Fibroblast of mammary gland (primary cell): ENCODE measurements at regions not wholly inside any gene's neighbourhood (a gene's known extent, or its start where the extent isn't known, plus 50 kb on each side); places are given as distances from the start of the nearest gene placed in this dataset.
A peak's percentile ranks its signal among the peaks of the same experiment; 100 is the strongest.

Experiments used
- DNase-seq: peaks from one replicate; pipeline ENCODE4 v3.0.0-alpha.2; 2010; ENCODE audit warnings: low read depth
- H3K4me3 ChIP-seq: 2 replicates; pipeline ENCODE4 v1.5.1; 2011; ENCODE audit warnings: low read depth, mild to moderate bottlenecking, low read length, moderate library complexity; ENCODE audit not compliant: control insufficient read depth
- CTCF ChIP-seq: conservative IDR thresholded peaks from 2 replicates; pipeline ENCODE4 v1.5.1; 2011; ENCODE audit warnings: low read depth, low read length, inconsistent platforms; ENCODE audit not compliant: control insufficient read depth, insufficient read depth

- TF ChIP-seq CTCF = no peak
- H3K4me3 ChIP-seq = no peak overlapping the region
- no peak for DNase-seq
Measured at GRCh38 chr2:215770668-215771067, 242.7 kb downstream of the MREG start.

GRCh38 chr2:215769246-215769645 is 244.1 kb downstream of the MREG start:
- no peak overlapping the region for H3K4me3 ChIP-seq

GRCh38 chr2:215767625-215768024 is 245.7 kb downstream of the MREG start:
- no peak for DNase-seq
- no peak for TF ChIP-seq CTCF
- no peak overlapping the region for H3K4me3 ChIP-seq

More at GRCh38 chr2:215769246-215769645, 244.1 kb downstream of the MREG start:
- DNase-seq = no peak
- no peak for TF ChIP-seq CTCF

- no peak for DNase-seq
- no peak overlapping the region for H3K4me3 ChIP-seq
- no peak for TF ChIP-seq CTCF
Measured at GRCh38 chr2:215765729-215766360, 247.5 kb downstream of the MREG start.

GRCh38 chr2:215764441-215765048 is 248.8 kb downstream of the MREG start:
- no peak for TF ChIP-seq CTCF
- peak; percentile 99 for DNase-seq
- no peak overlapping the region for H3K4me3 ChIP-seq

- DNase-seq = no peak
- H3K4me3 ChIP-seq = no peak overlapping the region
- no peak for TF ChIP-seq CTCF
Measured at GRCh38 chr2:215760557-215760956, 252.8 kb downstream of the MREG start.

- no peak for TF ChIP-seq CTCF
- no peak for DNase-seq
- H3K4me3 ChIP-seq = no peak overlapping the region
Measured at GRCh38 chr2:215760091-215760490, 253.3 kb downstream of the MREG start.
